ENCODE measurements at regions not wholly inside any gene's neighbourhood (a gene's known extent, or its start where the extent isn't known, plus 50 kb on each side); places are given as distances from the start of the nearest gene placed in this dataset.

DNA sequence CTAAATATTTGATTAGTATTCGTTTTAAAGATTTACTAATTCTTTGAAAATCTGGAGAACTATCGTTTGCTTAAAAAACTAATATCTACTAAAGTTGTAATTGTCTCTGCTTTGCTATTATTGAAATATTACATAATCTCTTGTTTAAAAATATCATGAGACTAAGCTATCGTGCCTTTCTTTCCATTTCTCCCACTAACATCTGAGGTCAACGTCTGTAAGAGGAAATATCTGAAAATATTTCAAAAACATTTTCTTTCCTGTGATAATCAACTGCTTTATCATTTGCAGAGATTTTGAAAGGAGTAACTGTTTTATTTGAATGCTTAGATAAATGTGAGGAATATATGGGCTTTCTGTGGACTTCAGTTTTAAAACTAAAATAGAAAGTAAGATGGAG lies 694.1 kb downstream of the USP25 start:
- no peak for DNase-seq (ENCODE audit: low spot score)
- Histone ChIP-seq H3K4me3 (no peak overlapping the region), H3K9me2 (ENCODE audit: insufficient read depth) (no peaks in the 10 kb centered on the region), H3F3A (replicated peaks; ENCODE audit: low read depth) (no peaks in the 10 kb centered on the region), H3K27me3 (ENCODE audit: insufficient read depth) (no peaks in the 10 kb centered on the region), H2AFZ (no peak overlapping the region), H3K27ac (ENCODE audit: low read depth) (no peak overlapping the region), H3K4me1 (ENCODE audit: insufficient read depth) (no peaks in the 10 kb centered on the region), H3K79me2 (replicated peaks; ENCODE audit: insufficient read depth) (no peaks in the 10 kb centered on the region), H3K4me2 (no peak overlapping the region), H3K36me3 (ENCODE audit: insufficient read depth) (no peaks in the 10 kb centered on the region), H4K20me1 (replicated peaks; ENCODE audit: insufficient read depth) (no peaks in the 10 kb centered on the region)
- H3K27me3 Mint-ChIP-seq (ENCODE audit: insufficient read depth, low read depth, poor library complexity): no peaks in the 10 kb centered on the region
- H3K36me3 Mint-ChIP-seq (ENCODE audit: low read depth): no peaks in the 10 kb centered on the region
- no peaks in the 10 kb centered on the region for H3K9me3 Mint-ChIP-seq
- no peak overlapping the region for H3K27ac Mint-ChIP-seq
- TF ChIP-seq CREB1 (CRISPR knock-in tag; IDR thresholded peaks at IDR 0.05; ENCODE audit: low read depth) (no peak), POLR2AphosphoS5 (IDR thresholded peaks at IDR 0.05; ENCODE audit: low read depth) (no peak), ETS1 (IDR thresholded peaks at IDR 0.05) (no peak), EZH2 (IDR thresholded peaks at IDR 0.05; ENCODE audit: low read depth, unreplicated experiment) (no peak), ZNF114 (CRISPR knock-in tag; IDR thresholded peaks at IDR 0.05) (no peak)
- no peak overlapping the region for H3K4me3 Mint-ChIP-seq
- no peaks in the 10 kb centered on the region; the same call in 2 of the 3 replicates for H3K4me1 Mint-ChIP-seq
- no peak for ATAC-seq

DNA sequence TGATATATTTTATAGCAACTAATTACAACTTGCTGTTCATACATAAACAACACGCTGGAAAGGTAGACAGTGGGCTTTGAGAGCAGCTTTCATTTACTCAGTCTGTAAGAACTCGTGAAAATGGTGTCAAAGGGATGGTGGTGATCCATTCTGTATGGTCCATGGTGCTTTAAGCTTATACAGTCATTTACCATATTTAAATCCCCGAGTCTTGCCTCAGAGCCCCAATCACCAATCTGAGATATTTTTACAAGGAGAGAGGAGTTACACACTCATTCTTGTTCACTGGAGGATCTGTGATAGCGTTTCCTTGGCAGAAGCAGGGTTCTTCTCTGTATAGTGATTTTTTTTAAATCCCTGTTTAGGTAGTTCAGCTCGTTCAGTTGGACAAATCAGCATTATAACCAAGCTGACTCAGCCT lies 694.6 kb downstream of the USP25 start:
- H3K4me2 ChIP-seq: no peak overlapping the region
- Mint-ChIP-seq H3K36me3 (ENCODE audit: low read depth) (no peaks in the 10 kb centered on the region), H3K27ac (no peak overlapping the region), H3K4me1 (no peaks in the 10 kb centered on the region; the same call in 2 of the 3 replicates), H3K9me3 (no peaks in the 10 kb centered on the region), H3K27me3 (ENCODE audit: insufficient read depth, low read depth, poor library complexity) (no peaks in the 10 kb centered on the region), H3K4me3 (no peak overlapping the region)
- TF ChIP-seq NANOG (IDR thresholded peaks at IDR 0.05; ENCODE audit: borderline replicate concordance): no peak
- no peak for TF ChIP-seq EZH2 (IDR thresholded peaks at IDR 0.05; ENCODE audit: low read depth, unreplicated experiment)
- TF ChIP-seq ETS1 (IDR thresholded peaks at IDR 0.05): no peak
- no peak for TF ChIP-seq CTCF (conservative IDR thresholded peaks at IDR 0.05; ENCODE audit: low read depth in 2 of 2)
- no peak for TF ChIP-seq EZH2phosphoT487 (IDR thresholded peaks at IDR 0.05; ENCODE audit: unreplicated experiment)
- H3K9me2 ChIP-seq (ENCODE audit: insufficient read depth): no peaks in the 10 kb centered on the region
- no peaks in the 10 kb centered on the region for H3F3A ChIP-seq (replicated peaks; ENCODE audit: low read depth)
- no peak overlapping the region for H3K4me3 ChIP-seq
- no peak overlapping the region for H3K27ac ChIP-seq (ENCODE audit: low read depth)
- no peaks in the 10 kb centered on the region for H4K20me1 ChIP-seq (replicated peaks; ENCODE audit: insufficient read depth)
- H3K79me2 ChIP-seq (replicated peaks; ENCODE audit: insufficient read depth): no peaks in the 10 kb centered on the region
- no peak for ATAC-seq
- no peaks in the 10 kb centered on the region for H3K36me3 ChIP-seq (ENCODE audit: insufficient read depth)
- no peaks in the 10 kb centered on the region for H3K4me1 ChIP-seq (ENCODE audit: insufficient read depth)
- H2AFZ ChIP-seq: no peak overlapping the region
- no peaks in the 10 kb centered on the region for H3K27me3 ChIP-seq (ENCODE audit: insufficient read depth)
- DNase-seq (ENCODE audit: low spot score): no peak

Data from GM23338 (cell line).